Fibroblast of lung (primary cell): ENCODE measurements at regions not wholly inside any gene's neighbourhood (a gene's known extent, or its start where the extent isn't known, plus 50 kb on each side); places are given as distances from the start of the nearest gene placed in this dataset.

ENCODE experiments used
- DNase-seq, 2 donors: peaks; one replicate each; pipeline versions ENCODE4 v3.0.0 to v3.0.0-alpha.2; 2010; ENCODE audit warnings: low read depth in 2 of 2
- H2AFZ ChIP-seq: 2 replicates; pipeline ENCODE4 v1.5.1; 2012; ENCODE audit warnings: low read length, control low read depth, inconsistent platforms
- H3K27ac ChIP-seq: 2 replicates; pipeline ENCODE4 v1.5.1; 2011; ENCODE audit warnings: low read length, control low read depth; ENCODE audit not compliant: insufficient read depth
- H3K27me3 ChIP-seq: 2 replicates; pipeline ENCODE4 v1.5.1; 2011; ENCODE audit warnings: mild to moderate bottlenecking, low read length; ENCODE audit not compliant: control insufficient read depth, insufficient read depth
- H3K36me3 ChIP-seq: 2 replicates; pipeline ENCODE4 v1.5.1; 2011; ENCODE audit warnings: low read length; ENCODE audit not compliant: control insufficient read depth, insufficient read depth
- H3K4me1 ChIP-seq: 2 replicates; pipeline ENCODE4 v1.5.1; 2011; ENCODE audit warnings: low read length; ENCODE audit not compliant: control insufficient read depth, insufficient read depth; ENCODE audit errors: extremely low read depth
- H3K4me2 ChIP-seq: 2 replicates; pipeline ENCODE4 v1.5.1; 2011; ENCODE audit warnings: low read length, control low read depth; ENCODE audit not compliant: insufficient read depth; ENCODE audit errors: extremely low read depth
- H3K4me3 ChIP-seq, 4 experiments: fragments of 200-600 bp in 1 of 4; sonication (generic) in 1 of 4; replicated peaks in 1 of 4; 2 replicates each; pipeline ENCODE4 v1.5.1; 2011 to 2016; ENCODE audit warnings: low read length in 4 of 4, low read depth in 3 of 4, mild to moderate bottlenecking in 3 of 4, control low read depth in 2 of 4, inconsistent platforms in 1 of 4, mixed read lengths in 1 of 4; ENCODE audit not compliant: insufficient read depth in 1 of 4; ENCODE audit errors: control extremely low read depth in 1 of 4
- H3K79me2 ChIP-seq: 2 replicates; pipeline ENCODE4 v1.5.1; 2012; ENCODE audit warnings: mild to moderate bottlenecking, low read length, inconsistent platforms; ENCODE audit not compliant: control insufficient read depth, insufficient read depth
- H3K9ac ChIP-seq: 2 replicates; pipeline ENCODE4 v1.5.1; 2011; ENCODE audit warnings: mild to moderate bottlenecking, low read length, control low read depth; ENCODE audit not compliant: insufficient read depth
- H3K9me3 ChIP-seq: 2 replicates; pipeline ENCODE4 v1.5.1; 2012; ENCODE audit warnings: low read depth, low read length; ENCODE audit not compliant: control insufficient read depth, insufficient read depth
- H4K20me1 ChIP-seq: 2 replicates; pipeline ENCODE4 v1.5.1; 2011; ENCODE audit warnings: low read length; ENCODE audit not compliant: control insufficient read depth, insufficient read depth; ENCODE audit errors: extremely low read depth
- EZH2 ChIP-seq: IDR thresholded peaks from 2 replicates; pipeline ENCODE4 v1.5.1; 2012; ENCODE audit warnings: low read length, control low read depth, mild to moderate bottlenecking; ENCODE audit errors: missing control alignments
- TF ChIP-seq, protein P1 (sequence below), 2 donors: IDR thresholded peaks in 1 of 2; conservative IDR thresholded peaks in 1 of 2; 1 replicate in 1 of 2; 2 replicates in 1 of 2; pipeline ENCODE4 v1.5.1; 2011 to 2012; ENCODE audit warnings: low read length in 2 of 2, control low read depth in 1 of 2, inconsistent platforms in 1 of 2, low read depth in 1 of 2, mild to moderate bottlenecking in 1 of 2

DNA sequence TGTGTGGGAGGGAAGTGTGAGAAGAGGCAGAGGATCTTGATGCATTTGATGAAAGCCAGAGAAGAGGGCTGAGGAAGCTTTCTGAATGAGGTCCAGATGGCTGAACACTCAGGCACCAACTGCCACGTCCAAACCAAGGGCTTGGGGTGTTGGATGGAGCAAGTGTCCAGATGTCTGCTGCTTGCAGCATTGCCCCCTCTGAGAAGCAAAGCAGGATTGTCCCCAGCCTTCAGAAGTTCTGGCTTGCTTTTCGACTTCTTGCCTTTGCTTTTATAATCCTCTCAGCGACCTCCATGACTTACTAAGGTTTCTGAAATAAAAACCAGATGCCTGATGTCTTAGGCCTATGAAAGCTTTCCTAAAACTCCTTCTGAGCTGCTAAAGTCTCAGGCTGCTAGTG is 182.5 kb downstream of the HUNK start:
- Histone ChIP-seq H3K36me3 (no peaks in the 10 kb centered on the region), H3K9me3 (no peaks in the 10 kb centered on the region)
- no peak for DNase-seq

More for the DNA sequence above, 182.5 kb downstream of the HUNK start:
- Histone ChIP-seq H3K4me1 (no peaks in the 10 kb centered on the region), H2AFZ (no peak overlapping the region), H3K27ac (no peak overlapping the region), H3K27me3 (no peaks in the 10 kb centered on the region), H4K20me1 (no peaks in the 10 kb centered on the region), H3K79me2 (no peaks in the 10 kb centered on the region), H3K4me2 (no peak overlapping the region), H3K9ac (no peak overlapping the region), H3K4me3 (no peak overlapping the region)
- TF ChIP-seq, protein P1, sequence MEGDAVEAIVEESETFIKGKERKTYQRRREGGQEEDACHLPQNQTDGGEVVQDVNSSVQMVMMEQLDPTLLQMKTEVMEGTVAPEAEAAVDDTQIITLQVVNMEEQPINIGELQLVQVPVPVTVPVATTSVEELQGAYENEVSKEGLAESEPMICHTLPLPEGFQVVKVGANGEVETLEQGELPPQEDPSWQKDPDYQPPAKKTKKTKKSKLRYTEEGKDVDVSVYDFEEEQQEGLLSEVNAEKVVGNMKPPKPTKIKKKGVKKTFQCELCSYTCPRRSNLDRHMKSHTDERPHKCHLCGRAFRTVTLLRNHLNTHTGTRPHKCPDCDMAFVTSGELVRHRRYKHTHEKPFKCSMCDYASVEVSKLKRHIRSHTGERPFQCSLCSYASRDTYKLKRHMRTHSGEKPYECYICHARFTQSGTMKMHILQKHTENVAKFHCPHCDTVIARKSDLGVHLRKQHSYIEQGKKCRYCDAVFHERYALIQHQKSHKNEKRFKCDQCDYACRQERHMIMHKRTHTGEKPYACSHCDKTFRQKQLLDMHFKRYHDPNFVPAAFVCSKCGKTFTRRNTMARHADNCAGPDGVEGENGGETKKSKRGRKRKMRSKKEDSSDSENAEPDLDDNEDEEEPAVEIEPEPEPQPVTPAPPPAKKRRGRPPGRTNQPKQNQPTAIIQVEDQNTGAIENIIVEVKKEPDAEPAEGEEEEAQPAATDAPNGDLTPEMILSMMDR (conservative IDR thresholded peaks at IDR 0.05 in 1 of 2, IDR thresholded peaks at IDR 0.05 in 1 of 2; ENCODE audit: low read depth in 1 of 2, low read length in 2 of 2) = no peak
- TF ChIP-seq EZH2 = no peak
